ENCODE measurements at regions not wholly inside any gene's neighbourhood (a gene's known extent, or its start where the extent isn't known, plus 50 kb on each side); places are given as distances from the start of the nearest gene placed in this dataset.

- TF ChIP-seq CTCF (IDR thresholded peaks at IDR 0.05 in 4 of 5, conservative IDR thresholded peaks at IDR 0.05 in 1 of 5) (no peak), POLR2A (IDR thresholded peaks at IDR 0.05) (no peak)
Observed at GRCh38 chr19:30109565-30109964, 167.5 kb downstream of the URI1 start.

Data from gastrocnemius medialis (tissue), 4 donors.